ENCODE measurements at regions not wholly inside any gene's neighbourhood (a gene's known extent, or its start where the extent isn't known, plus 50 kb on each side); places are given as distances from the start of the nearest gene placed in this dataset.
"Not testable (repeated sequence)": the region's sequence is repeated elsewhere in the genome, so short reads cannot be mapped to it uniquely, and the experiment has no call there.

DNA sequence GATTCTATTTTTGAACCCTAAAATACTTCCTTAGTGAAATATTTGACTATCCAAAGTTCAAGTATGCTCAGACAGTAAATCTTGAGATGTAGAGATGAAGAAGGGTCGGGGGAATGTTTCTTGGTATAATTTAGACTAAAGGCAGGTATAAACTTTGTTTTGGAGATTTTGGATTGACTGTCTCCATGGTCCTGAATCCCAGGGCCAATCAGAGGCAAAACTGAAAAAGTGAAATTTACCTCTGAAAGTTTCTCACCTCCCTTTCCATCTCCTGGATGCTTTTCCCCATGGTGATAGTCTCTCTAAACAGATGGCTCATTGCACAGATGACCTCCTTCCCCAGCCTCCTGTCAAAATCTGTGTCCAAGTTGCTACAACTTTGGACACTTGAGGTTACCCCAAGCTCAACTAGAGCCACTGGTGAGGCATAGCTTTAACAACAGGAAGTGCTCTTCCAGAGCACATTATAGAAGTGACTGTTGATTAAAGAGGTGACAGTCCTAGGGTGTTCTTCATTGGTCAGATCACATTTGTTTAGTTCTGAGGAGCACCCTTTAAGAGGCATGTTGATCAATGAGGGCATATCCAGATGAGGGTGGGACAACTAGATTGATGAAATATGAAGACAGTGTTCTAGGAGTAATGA, 128.4 kb downstream of the AKAP11 start:
- no peak for DNase-seq

DNA sequence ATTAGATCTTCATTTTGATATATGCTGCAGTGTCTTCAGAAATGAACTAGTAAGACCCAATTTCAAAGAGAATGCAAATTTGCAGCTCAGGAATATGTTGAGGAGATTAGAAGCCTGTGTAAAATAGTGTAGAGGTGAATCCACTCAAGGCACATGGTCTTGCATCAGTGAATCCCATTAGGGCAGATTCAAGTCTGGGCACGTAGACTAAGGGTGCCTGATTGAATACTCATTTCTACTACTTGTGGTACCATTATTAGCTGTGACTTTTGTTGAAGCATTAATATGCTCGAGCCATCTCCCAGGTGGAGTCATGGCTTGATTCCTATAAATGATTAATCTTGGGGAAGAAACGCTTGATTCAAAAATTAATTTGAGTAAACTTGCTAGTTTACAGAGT, 129.4 kb downstream of the AKAP11 start:
- DNase-seq: no peak

DNA sequence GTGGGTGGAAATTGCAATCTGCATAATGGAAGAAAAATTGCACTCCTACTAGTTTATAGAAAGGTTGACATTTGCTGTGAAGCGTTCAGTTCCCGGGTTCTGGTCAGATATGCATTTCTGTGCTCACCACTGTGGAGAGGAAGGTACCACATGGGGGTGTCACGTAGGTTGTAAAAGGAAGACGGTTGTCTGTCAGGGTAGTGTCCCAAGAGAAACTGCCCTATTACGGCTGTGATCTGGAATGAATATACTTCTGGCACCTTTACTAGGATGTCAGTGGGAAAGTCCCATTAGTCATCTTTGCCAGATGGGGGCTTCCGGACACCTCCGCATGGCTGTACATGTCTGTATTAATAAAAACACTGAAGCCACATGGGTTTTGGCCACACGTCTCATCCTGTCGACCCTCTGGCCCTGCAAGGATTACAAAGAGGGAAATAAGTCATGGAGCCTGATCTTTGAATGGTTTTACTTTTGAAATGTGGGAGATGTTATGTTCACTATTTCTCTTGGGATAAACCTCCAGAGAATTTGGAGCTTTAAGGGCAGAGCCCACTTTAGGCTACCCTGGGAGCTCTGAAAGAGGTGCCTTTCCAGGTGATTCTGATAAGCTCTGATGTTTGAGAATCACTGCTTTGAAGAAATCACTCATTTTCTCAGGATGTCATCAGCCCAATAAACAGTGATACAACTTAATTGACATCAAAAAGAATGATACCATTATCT, 133.9 kb downstream of the AKAP11 start:
- no peak for DNase-seq

DNA sequence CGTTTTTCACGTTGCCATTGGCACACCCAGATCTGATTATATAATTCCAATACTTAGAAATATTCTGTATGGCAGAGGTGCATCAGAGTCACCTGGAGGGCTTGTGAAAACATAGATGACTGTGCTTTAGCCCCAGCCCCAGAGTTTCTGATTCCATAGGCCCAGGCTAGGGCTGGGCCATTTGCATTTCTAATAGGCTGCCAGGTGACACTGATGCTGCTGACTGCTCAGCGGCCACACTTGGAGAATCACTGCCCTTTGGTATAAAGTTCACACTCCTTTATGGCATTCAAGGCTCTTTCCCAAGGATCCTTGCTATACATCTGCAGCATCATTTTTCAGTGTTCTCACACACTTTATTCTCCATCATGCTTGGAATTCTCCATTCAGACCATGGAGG, 137.1 kb downstream of the AKAP11 start:
- no peak for DNase-seq

DNA sequence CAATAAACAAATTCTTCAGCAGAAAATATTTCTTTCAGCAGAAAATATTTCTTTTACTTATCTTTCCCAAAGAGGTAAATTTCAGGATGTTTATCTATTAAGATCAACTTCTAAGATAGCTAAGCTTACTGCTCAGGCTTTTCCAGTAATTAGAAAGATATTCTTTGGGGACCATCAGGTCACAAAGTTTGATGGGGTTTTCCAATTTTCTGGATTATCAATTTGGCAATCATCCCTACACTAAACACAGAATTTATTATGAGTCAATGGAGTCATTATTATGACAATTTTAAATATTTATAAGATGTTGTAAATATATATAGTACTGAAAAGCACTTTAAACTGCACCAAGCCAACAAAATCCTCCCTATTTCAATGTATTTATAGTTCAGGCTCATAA, 137.6 kb downstream of the AKAP11 start:
- no peak for DNase-seq

DNA sequence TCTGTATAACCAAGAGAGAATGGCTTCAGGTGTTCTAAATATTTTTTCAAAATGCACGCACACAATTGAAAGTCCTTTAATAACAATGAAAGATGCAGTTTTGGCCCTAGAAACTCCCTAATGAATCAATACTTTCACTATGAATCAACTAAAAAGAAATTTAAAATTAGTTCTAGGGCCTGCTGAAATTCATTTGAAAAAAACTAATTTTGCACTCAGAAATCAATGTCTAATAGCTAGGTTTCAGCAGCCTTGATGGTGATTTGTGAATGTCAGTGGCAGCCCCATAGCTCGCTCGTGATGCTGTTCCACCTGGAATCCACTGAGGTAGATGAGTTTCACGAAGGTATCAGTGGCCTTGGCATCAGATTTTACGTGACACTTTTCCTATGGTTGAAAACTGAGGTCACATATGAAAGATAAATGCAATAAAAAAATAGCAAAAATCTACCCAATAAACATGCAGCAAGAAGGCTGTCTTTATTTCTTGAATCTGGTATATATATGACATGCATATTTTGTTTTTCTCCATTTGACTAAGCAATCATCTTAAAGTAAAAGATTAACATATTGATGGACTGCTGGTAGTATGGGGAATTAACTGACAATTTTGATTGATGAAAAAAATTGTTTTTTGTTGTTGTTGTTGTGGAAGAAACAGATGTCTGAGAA, 141.0 kb downstream of the AKAP11 start:
- no peak for DNase-seq

DNA sequence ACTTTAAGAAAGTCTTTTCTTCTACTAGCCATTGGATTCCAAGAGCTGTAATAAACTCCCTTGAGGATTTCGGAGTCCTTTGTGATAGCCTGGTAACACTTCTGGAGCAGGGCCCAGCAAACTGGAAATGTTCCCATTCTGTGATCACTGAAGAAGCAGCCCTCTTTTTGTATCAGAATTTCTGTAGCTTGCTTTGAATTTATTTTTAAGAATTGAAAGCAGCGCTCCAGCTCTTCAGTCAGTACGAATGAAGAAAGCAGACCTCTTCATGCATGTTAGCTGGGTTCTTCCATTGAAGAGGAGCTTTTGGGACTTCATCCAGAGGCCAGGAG, 141.5 kb downstream of the AKAP11 start:
- DNase-seq: no peak

DNA sequence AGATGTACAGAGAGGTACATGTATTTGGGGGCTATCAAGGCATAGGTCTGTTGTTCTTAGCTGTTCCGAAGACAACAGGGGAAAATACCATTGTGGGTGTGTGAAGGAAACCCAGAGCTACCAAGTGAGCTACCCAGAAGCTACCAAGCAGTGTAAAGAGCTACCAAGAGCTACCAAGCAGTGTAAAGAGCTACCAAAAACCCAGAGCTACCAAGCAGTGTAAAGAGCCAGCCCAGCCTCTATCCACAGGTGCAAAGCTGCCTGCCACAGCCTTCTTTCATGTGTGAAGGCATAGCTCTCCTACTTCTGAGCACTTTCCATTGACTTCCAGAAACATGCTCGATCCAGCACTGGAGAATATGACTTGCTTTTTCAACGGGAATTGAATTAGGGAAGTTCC, 145.7 kb downstream of the AKAP11 start:
- DNase-seq: no peak

DNA sequence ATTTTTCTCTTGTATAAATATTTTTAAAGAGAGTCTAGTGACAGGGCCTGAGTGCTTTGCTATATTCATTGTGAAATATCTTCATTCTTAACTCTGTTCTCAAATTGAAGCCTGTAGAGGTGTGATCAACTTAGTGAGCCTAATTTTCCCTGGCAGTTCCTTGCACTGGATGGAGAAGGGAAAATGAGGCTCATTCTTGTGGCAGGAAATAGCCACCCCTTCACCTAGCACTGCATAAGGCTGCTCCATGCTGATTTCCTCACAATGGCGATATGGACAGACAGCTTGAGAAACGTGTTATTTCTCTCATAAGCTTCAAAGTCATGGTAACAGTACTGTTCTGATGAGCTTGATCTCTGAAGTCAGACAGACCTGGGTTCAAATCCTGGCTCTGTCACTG, 146.2 kb downstream of the AKAP11 start:
- no peak for DNase-seq

DNA sequence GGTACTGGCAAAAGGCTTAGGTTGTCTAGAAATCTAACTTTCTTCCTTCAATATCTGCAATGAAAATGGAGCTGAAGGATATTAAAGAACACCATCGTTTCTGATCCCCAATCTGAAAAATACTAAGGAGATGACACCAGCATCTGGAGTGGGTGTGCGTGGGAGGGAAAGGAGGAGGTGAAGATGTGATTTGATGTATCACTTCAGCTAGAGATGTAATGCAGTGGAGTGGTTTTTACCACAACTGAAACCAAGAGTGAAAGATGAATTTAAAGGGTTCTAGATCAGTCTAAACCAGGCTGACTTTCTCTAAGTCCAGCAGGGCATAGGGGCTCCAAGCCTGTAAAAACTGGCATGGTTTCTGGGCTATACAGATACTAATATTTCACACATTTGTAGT, 148.4 kb downstream of the AKAP11 start:
- no peak for DNase-seq

DNA sequence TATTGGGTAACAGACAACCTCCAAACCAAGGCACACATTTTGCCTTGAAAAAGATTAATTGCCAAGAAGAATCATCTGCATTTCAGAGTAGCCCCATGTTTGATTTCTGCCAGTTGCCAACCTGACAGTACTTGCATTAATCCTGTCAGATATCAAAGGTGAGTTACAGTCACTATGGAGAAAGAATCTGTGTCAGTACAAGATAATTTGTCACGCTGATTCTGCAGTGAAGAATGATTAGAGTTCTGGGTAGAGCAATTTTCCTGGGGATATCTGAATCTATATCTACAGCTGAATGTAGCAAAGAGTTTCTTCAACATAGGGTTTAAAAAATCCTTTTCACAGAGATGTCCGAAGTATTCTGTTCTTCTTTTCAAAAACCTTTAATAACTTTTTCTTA, 150.7 kb downstream of the AKAP11 start:
- DNase-seq: no peak

DNA sequence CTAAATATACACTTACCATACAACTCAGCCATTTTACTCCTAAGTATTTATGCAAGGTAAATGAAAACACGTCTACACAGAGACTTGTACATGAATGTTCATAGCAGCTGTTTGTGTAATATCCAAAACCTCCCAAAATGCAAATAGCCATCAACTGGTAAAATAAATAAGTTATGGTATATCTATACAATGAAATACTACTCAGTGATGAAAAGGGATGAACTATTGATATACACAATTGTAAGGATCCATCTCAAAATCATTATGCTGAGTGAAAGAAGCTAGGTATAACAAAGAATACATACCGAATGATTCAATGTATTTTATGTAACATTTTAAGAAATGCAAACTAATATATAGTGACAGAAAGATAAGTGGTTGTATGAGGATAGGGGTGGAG, 149.8 kb upstream of the TNFSF11 start:
- no peak for DNase-seq

DNA sequence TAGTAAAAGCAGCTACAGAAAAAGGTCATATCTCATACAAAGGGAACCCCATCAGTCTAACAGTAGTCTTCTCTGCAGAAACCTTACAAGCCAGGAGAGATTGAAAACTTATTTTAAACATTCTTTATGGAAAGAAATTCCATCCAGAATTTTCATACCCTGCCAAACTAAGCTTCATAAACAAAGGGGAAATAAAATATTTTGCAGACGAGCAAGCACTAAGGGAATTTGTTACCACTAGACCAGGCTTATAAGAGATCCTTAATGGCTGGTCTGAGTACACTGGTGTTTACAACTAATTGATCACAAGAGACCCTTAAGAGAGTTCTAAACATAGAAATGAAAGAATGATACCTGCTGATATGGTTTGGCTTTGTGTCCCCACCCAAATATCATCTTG, 128.6 kb upstream of the TNFSF11 start:
- DNase-seq: no peak

DNA sequence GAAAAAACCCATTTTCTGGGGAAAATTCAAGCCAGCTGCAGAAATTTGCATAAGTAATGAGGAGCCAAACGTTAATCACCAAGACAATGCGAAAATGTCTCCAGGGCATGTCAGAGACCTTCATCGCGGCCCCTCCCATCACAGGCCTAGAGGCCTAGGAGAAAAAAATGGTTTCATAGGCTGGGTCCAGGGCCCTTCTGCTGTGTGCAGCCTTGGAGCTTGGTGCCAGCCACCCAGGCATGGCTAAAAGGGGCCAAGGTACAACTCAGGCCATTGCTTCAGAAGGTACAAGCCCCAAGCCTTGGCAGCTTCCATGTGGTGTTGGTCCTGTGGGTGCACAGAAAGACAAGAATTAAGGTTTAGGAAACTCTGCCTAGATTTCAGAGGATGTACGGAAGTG, 127.4 kb upstream of the TNFSF11 start:
- DNase-seq: not testable (repeated sequence)

DNA sequence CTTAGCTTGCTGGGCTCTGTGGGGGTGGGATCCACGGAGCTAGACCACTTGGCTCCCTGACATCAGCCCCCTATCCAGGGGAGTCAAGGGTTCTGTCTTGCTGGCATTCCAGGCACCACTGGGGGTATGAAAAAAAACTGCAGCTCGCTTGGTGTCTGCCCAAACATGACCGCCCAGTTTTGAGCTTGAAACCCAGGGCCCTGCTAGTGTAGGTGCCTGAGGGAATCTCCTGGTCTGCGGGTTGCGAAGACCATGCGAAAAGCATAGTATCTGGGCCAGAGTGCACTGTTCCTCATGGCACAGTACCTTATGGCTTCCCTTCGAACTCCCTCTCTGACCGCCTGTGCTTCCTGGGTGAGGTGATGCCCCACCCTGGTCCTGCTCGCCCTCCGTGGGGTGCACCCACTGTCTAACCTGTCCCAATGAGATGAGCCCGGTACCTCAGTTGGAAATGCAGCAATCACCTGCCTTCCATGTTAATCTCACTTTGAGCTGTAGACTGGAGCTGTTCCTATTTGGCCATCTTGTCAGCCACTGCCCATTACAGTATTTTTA, 120.8 kb upstream of the TNFSF11 start:
- DNase-seq: no peak

DNA sequence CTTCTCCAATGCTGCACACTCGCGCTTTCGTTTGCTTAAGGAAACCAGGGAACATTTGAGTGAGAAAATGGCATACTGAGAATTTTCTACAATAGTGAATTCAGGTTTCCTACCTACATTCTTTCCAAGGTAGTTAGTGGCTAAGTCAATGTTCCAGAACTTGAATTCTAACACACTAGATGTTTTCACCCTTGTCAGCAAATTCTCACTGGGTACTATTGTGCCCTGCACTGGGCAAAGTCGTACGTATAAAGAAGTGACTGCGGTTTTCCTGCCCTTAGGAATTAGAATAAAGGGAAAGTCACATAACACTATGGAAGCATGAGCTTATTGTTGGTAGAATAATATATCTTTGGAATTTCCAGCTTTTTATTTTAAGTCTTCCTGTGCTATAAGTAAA, 119.2 kb upstream of the TNFSF11 start:
- no peak for DNase-seq

DNA sequence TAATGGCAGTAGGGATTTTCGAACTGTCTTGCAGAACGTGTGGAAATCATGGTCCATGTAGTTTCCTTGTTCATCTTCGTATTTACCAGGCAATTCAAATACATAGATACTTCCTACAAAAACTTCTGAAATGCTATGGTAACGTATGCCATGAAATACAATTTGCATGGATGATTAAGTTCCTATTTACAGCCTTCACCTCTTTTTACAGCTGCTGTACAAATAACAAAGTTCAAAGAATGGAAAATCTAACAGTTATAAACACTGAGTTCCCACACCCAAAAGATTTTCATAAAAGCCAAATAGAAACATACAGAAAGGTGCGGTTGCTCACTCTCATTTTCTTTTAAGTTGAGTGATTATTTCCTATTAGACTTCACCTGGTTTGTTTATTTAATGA, 115.8 kb upstream of the TNFSF11 start:
- no peak for DNase-seq

DNA sequence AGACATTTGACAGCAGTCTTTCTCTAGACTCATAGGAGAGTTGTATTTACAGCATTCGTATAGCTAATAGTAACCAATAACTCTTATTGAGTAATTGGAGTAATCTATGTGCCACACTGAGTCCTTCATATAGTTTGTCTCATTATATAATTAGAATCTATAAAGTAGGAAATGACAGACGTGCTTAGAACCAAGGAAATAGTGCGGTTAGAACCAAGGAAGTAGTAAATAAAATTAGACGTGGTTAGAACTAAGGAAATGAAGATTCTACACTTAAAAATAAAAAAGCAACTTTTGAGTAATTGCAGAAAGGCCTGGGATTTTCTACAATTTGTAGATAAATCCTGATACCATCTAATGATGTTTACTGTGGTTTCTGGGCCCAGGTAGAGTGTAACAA, 107.8 kb upstream of the TNFSF11 start:
- DNase-seq: no peak

DNA sequence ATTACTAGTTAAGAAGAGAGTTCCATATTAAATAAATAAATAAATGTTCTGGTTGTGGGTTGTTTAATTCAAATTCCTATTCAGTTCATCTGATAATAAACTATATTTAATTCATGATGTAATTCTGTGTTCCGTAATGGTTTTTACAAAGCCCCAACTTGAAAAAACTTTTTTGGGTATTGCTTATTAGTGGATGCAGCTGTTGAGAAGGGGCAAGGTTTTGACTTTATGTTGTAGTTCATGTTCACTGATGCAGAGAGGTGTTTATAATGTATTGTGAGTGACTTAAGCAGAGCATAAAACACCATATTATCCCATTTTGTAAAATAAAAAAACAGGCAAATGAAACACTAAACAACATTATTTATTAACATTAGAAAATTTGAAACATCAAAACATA, 107.3 kb upstream of the TNFSF11 start:
- DNase-seq: no peak

DNA sequence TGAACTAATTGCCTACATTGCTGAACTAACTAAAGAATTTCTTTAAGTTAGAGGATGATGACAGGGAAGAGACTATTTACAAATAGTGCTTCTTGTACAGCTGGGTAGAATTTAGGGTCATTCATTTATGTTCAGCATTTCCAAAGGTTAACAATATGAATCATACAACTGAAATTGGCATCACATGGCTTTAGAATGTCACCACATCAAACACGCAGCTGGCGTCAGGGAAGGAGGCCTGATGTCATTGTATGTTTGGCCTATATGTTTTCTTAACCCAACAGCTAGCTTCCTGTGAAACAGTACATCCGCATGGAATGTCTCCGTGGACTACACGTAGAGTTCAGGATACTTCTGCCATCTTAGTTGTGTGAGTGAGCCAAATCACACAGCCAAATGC, 99.0 kb upstream of the TNFSF11 start:
- DNase-seq: no peak

DNA sequence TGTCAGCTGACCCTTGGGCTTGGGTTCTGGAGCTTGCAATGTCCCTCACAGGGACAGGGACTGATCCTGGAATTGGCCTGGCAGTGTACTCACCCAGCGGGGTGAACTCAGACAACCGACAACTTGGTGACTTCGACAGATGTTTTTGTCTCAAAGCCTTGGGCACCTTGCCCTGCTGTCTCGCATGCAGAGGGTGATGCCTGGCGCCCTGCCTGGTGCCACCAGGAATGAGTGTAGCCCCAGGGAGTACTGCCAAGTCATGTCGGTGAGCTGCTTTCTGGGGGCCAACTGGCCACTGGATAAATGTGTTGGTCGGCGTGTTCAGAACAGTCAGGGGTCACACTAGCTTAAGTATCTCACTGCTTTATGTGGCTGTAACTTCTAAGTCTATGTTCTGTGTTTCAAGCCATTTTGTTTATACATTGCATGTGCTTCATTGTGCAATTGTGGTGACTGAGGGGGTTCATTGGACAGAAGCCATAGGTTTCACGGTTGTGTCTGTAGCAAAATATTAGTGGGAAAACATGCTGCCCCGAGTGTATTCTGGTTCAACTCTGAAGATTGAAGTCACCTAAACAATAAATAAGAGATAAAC, 96.3 kb upstream of the TNFSF11 start:
- no peak for DNase-seq

DNA sequence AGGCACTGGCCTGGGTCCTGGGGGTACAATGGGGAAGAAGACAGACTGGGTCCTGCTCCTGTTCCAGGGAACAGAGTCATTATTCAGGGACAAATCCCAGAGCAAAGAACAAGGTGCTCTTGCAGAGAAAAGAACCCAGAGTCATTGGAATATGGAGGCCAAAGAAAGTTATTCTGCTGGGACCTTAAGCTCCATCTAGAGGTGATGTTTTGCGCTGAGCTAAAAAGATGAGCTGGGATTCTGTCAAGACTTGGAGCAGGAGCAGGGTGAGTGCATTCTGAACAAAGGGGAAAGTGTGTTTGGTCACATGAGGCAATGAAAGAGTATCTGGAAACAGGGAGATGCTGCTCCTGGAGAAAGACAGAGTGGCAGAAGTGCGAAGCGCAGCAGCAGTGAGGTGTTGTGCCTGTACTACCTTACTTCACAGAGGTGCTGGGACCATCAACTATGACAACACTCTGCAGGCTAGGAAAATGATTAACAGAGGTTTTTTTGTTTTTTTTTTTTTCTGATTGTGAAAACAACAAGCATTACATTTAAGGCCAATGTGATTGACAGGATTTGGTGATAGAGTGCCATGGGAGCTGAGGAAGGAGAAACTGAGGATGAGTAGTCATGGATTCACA, 95.3 kb upstream of the TNFSF11 start:
- peak in 1 of 2 experiments; percentile 13 for DNase-seq

DNA sequence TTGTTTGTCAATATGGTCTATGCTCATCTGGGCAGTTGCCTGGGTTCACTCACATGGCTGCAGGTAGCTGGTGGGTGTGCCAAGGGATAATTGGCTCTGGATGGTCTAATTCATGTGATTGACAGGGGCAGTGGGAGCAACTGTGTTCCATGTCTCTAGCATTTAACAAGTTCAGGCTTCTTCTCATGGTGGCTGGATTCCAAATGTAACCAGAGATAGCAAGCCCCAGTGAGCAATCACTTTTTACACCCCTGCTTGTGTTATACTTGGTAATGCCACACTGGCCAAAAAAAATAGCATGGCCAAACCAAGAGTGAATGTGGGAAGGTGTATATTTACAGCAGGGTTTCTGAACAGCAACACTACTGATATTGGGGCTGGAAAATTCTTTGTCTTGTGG, 89.6 kb upstream of the TNFSF11 start:
- no peak for DNase-seq

Data from SW 1271 (cell line).